Spleen (tissue), 7 donors: ENCODE measurements at regions not wholly inside any gene's neighbourhood (a gene's known extent, or its start where the extent isn't known, plus 50 kb on each side); places are given as distances from the start of the nearest gene placed in this dataset.

Source experiments
- POLR2A ChIP-seq, 3 donors: fragments of 450-650 bp; IDR thresholded peaks; one replicate each; pipeline ENCODE4 v1.5.1; 2017; ENCODE audit warnings: antibody characterized with exemption in 3 of 3, mild to moderate bottlenecking in 1 of 3
- TF ChIP-seq, protein P1 (sequence below), 11 experiments: fragments of 200-600 bp in 7 of 11; fragments of 450-650 bp in 4 of 11; sonication (generic) in 4 of 11; IDR thresholded peaks in 8 of 11; conservative IDR thresholded peaks in 3 of 11; 1 replicate in 7 of 11; 2 replicates in 4 of 11; pipeline versions ENCODE4 v1.4.0 to v1.8.0; 2016 to 2021; ENCODE audit warnings: antibody characterized with exemption in 11 of 11, inconsistent platforms in 4 of 11, mild to moderate bottlenecking in 1 of 11
- donor health status: DM: no; HTN: no; CAD: no; lungs with moderate emphysema.
- donor health status: DM: no; HTN: no; CAD: no.
- donor health status: DM: no; HTN: no; CAD: no.

DNA sequence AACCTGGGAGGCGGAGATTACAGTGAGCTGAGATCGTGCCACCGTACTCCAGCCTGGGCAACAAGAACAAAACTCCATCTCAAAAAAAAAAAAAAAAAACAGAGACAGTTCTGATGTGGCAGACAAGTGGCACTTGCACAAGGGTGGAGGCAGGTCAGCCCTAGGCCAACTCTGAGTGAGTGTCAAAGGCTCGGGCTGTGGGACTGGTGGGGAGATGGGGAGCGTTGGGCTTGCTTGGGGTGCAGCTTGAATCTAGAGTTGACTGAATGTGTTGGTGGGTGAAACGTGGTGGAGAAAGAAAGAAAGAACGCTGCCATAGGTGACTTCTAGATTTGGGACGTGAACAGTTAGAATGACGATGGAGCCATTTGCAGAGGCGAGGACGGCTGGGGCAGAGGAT, 121.3 kb upstream of the SPACA7 start:
- TF ChIP-seq, protein P1, sequence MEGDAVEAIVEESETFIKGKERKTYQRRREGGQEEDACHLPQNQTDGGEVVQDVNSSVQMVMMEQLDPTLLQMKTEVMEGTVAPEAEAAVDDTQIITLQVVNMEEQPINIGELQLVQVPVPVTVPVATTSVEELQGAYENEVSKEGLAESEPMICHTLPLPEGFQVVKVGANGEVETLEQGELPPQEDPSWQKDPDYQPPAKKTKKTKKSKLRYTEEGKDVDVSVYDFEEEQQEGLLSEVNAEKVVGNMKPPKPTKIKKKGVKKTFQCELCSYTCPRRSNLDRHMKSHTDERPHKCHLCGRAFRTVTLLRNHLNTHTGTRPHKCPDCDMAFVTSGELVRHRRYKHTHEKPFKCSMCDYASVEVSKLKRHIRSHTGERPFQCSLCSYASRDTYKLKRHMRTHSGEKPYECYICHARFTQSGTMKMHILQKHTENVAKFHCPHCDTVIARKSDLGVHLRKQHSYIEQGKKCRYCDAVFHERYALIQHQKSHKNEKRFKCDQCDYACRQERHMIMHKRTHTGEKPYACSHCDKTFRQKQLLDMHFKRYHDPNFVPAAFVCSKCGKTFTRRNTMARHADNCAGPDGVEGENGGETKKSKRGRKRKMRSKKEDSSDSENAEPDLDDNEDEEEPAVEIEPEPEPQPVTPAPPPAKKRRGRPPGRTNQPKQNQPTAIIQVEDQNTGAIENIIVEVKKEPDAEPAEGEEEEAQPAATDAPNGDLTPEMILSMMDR (IDR thresholded peaks at IDR 0.05 in 8 of 11, conservative IDR thresholded peaks at IDR 0.05 in 3 of 11): no peak
- no peak for TF ChIP-seq POLR2A (IDR thresholded peaks at IDR 0.05)
